Neural cell (in vitro differentiated cells): ENCODE measurements at regions not wholly inside any gene's neighbourhood (a gene's known extent, or its start where the extent isn't known, plus 50 kb on each side); places are given as distances from the start of the nearest gene placed in this dataset.

Source experiments
- H2AFZ ChIP-seq: fragments of 200-600, 300-800 bp; sonication (generic), shearing (Covaris generic); 2 replicates; pipeline ENCODE4 v1.6.0; 2014; ENCODE audit warnings: low read depth, mild to moderate bottlenecking, antibody characterized with exemption, low read length, moderate library complexity
- H3F3A ChIP-seq: fragments of 200-600 bp; shearing (Covaris generic); 2 replicates; pipeline ENCODE4 v1.6.1; 2016; ENCODE audit warnings: mild to moderate bottlenecking, moderate library complexity, mixed read lengths, antibody characterized with exemption, low read length; ENCODE audit not compliant: insufficient read depth, poor library complexity, severe bottlenecking
- H3K27ac ChIP-seq: fragments of 200-600, 300-800 bp; sonication (generic), shearing (Covaris generic); 2 replicates; pipeline ENCODE4 v1.5.1; 2014; ENCODE audit warnings: mild to moderate bottlenecking, low read length, moderate library complexity
- H3K27me3 ChIP-seq: fragments of 300-800, 200-600 bp; sonication (generic), shearing (Covaris generic); 2 replicates; pipeline ENCODE4 v1.6.0; 2014; ENCODE audit warnings: mild to moderate bottlenecking, low read depth, low read length, moderate library complexity; ENCODE audit not compliant: insufficient read depth
- H3K36me3 ChIP-seq: fragments of 300-800, 200-600 bp; sonication (generic), shearing (Covaris generic); 2 replicates; pipeline ENCODE4 v1.5.1; 2014; ENCODE audit warnings: mild to moderate bottlenecking, antibody characterized with exemption, low read length, moderate library complexity; ENCODE audit not compliant: insufficient read depth
- H3K4me2 ChIP-seq: fragments of 300-800, 200-600 bp; sonication (generic), shearing (Covaris generic); 2 replicates; pipeline ENCODE4 v1.6.0; 2014; ENCODE audit warnings: mild to moderate bottlenecking, low read length
- H3K4me3 ChIP-seq: fragments of 300-800, 200-600 bp; sonication (generic), shearing (Covaris generic); 2 replicates; pipeline ENCODE4 v1.5.1; 2014; ENCODE audit warnings: mild to moderate bottlenecking, low read length, moderate library complexity
- H3K79me2 ChIP-seq: fragments of 200-600 bp; shearing (Covaris generic); replicated peaks from 2 replicates; pipeline ENCODE4 v1.6.0; 2014; ENCODE audit warnings: mild to moderate bottlenecking, low read length, moderate library complexity; ENCODE audit not compliant: insufficient read depth
- H3K9ac ChIP-seq: fragments of 300-800, 200-600 bp; sonication (generic), shearing (Covaris generic); 2 replicates; pipeline ENCODE4 v1.6.1; 2016; ENCODE audit warnings: mild to moderate bottlenecking, low read length, mixed read lengths
- H3K9me2 ChIP-seq: fragments of 200-600 bp; shearing (Covaris generic); 2 replicates; pipeline ENCODE4 v1.6.1; 2016; ENCODE audit warnings: mild to moderate bottlenecking, low read length, mixed read lengths; ENCODE audit not compliant: insufficient read depth
- H3K9me3 ChIP-seq: fragments of 200-600, 300-800 bp; sonication (generic), shearing (Covaris generic); 2 replicates; pipeline ENCODE4 v1.6.1; 2016; ENCODE audit warnings: mild to moderate bottlenecking, mixed run types, low read length, moderate library complexity, mixed read lengths
- H4K20me1 ChIP-seq: fragments of 200-600 bp; shearing (Covaris generic); 2 replicates; pipeline ENCODE4 v1.6.1; 2016; ENCODE audit warnings: mild to moderate bottlenecking, mixed run types; ENCODE audit not compliant: insufficient read depth
- EP300 ChIP-seq: fragments of 450-650 bp; conservative IDR thresholded peaks from 2 replicates; pipeline ENCODE4 v1.6.1; 2014; ENCODE audit warnings: antibody characterized with exemption, mild to moderate bottlenecking, moderate library complexity; ENCODE audit not compliant: poor library complexity, severe bottlenecking
- EZH2 ChIP-seq: fragments of 200-600, 300-800 bp; shearing (Covaris generic), sonication (generic); IDR thresholded peaks from 2 replicates; pipeline ENCODE4 v1.6.1; 2014; ENCODE audit warnings: antibody characterized with exemption, low read length, borderline replicate concordance, mild to moderate bottlenecking; ENCODE audit not compliant: insufficient read depth, poor library complexity, severe bottlenecking
- MXI1 ChIP-seq: fragments of 450-650 bp; conservative IDR thresholded peaks from 2 replicates; pipeline ENCODE4 v1.6.1; 2014; ENCODE audit warnings: antibody characterized with exemption, mild to moderate bottlenecking; ENCODE audit not compliant: poor library complexity, severe bottlenecking
- POLR2AphosphoS5 ChIP-seq: IDR thresholded peaks from 2 replicates; pipeline ENCODE4 v1.6.1; 2012
- RAD21 ChIP-seq: fragments of 450-650 bp; conservative IDR thresholded peaks from 2 replicates; pipeline ENCODE4 v1.6.1; 2014; ENCODE audit warnings: antibody characterized with exemption, mild to moderate bottlenecking, moderate library complexity
- REST ChIP-seq: IDR thresholded peaks from 2 replicates; pipeline ENCODE4 v1.6.1; 2012; ENCODE audit warnings: borderline replicate concordance
- SMC3 ChIP-seq: fragments of 450-650 bp; conservative IDR thresholded peaks from 2 replicates; pipeline ENCODE4 v1.6.1; 2014; ENCODE audit warnings: antibody characterized with exemption, mild to moderate bottlenecking, moderate library complexity; ENCODE audit not compliant: poor library complexity
- TAF1 ChIP-seq: IDR thresholded peaks from 2 replicates; pipeline ENCODE4 v1.6.1; 2012; ENCODE audit warnings: low read depth
- TF ChIP-seq, protein P1 (sequence below): fragments of 450-650 bp; IDR thresholded peaks from 2 replicates; pipeline ENCODE4 v1.5.1; 2014; ENCODE audit warnings: antibody characterized with exemption, mild to moderate bottlenecking, moderate library complexity; ENCODE audit not compliant: poor library complexity, severe bottlenecking

GRCh38 chr9:99752417-99753109 is 69.1 kb upstream of the NR4A3 start (continued):
- TF ChIP-seq EP300, result no peak
- no peak for TF ChIP-seq TAF1
- no peak for TF ChIP-seq EZH2

DNA sequence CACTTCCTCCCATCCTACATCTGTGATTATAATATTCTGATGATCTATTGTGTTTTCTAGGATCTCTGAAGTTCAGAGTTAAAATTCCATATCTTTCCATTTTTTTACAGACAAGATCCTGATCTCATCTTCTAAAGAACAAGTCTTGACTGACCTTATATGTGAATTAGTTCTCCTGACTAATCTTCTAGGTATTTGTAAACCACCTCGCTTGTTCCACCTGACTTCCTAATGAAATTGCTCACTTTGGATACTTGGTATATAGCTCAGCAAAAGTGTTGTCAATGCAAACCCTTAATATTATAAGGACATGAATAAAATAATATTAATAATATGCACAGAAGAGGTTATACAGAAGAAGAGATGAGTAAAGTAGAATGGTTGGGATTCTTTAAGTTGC is 68.2 kb upstream of the NR4A3 start:
- no peak overlapping the region for H2AFZ ChIP-seq
- no peaks in the 10 kb centered on the region for H3K79me2 ChIP-seq
- H3K4me2 ChIP-seq, result no peak overlapping the region
- H3K9me3 ChIP-seq, result no peaks in the 10 kb centered on the region
- TF ChIP-seq POLR2AphosphoS5 (no peak), TAF1 (no peak), EP300 (no peak), RAD21 (no peak), REST (no peak), EZH2 (no peak), SMC3 (no peak), MXI1 (no peak)
- TF ChIP-seq, protein P1, sequence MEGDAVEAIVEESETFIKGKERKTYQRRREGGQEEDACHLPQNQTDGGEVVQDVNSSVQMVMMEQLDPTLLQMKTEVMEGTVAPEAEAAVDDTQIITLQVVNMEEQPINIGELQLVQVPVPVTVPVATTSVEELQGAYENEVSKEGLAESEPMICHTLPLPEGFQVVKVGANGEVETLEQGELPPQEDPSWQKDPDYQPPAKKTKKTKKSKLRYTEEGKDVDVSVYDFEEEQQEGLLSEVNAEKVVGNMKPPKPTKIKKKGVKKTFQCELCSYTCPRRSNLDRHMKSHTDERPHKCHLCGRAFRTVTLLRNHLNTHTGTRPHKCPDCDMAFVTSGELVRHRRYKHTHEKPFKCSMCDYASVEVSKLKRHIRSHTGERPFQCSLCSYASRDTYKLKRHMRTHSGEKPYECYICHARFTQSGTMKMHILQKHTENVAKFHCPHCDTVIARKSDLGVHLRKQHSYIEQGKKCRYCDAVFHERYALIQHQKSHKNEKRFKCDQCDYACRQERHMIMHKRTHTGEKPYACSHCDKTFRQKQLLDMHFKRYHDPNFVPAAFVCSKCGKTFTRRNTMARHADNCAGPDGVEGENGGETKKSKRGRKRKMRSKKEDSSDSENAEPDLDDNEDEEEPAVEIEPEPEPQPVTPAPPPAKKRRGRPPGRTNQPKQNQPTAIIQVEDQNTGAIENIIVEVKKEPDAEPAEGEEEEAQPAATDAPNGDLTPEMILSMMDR, result no peak
- H3K27me3 ChIP-seq, result no peaks in the 10 kb centered on the region
- no peak overlapping the region for H3K27ac ChIP-seq
- no peak overlapping the region for H3K4me3 ChIP-seq
- no peaks in the 10 kb centered on the region for H3K9me2 ChIP-seq
- H3K9ac ChIP-seq, result no peak overlapping the region
- H3K36me3 ChIP-seq, result no peaks in the 10 kb centered on the region
- no peaks in the 10 kb centered on the region for H3F3A ChIP-seq
- no peaks in the 10 kb centered on the region for H4K20me1 ChIP-seq

- Histone ChIP-seq H3K9ac (no peak overlapping the region), H3K27me3 (no peaks in the 10 kb centered on the region), H3K4me2 (no peak overlapping the region), H3K27ac (no peak overlapping the region), H3K9me3 (no peaks in the 10 kb centered on the region), H3K79me2 (no peaks in the 10 kb centered on the region), H2AFZ (no peak overlapping the region), H4K20me1 (no peaks in the 10 kb centered on the region), H3K36me3 (no peaks in the 10 kb centered on the region), H3K9me2 (no peaks in the 10 kb centered on the region), H3K4me3 (no peak overlapping the region), H3F3A (no peaks in the 10 kb centered on the region)
- TF ChIP-seq REST, result no peak
- TF ChIP-seq MXI1, result no peak
- TF ChIP-seq SMC3, result no peak
- no peak for TF ChIP-seq EP300
- no peak for TF ChIP-seq TAF1
- no peak for TF ChIP-seq EZH2
- TF ChIP-seq, protein P1, result no peak
- TF ChIP-seq RAD21, result no peak
- no peak for TF ChIP-seq POLR2AphosphoS5
Measured at GRCh38 chr9:99760421-99760820, 61.3 kb upstream of the NR4A3 start.
